Stimulated activated CD8-positive, alpha-beta memory T cell treated with anti-CD3 and anti-CD28 coated beads, Interleukin-7, amount 100 ng/mL, for 48 hours (primary cell): ENCODE measurements at regions not wholly inside any gene's neighbourhood (a gene's known extent, or its start where the extent isn't known, plus 50 kb on each side); places are given as distances from the start of the nearest gene placed in this dataset.

ENCODE experiments used
- DNase-seq, 2 donors: peaks; one replicate each; pipeline ENCODE4 v3.0.0-alpha.2; 2020; ENCODE audit warnings: low read depth in 1 of 2; ENCODE audit errors: extremely low read depth in 1 of 2

DNA sequence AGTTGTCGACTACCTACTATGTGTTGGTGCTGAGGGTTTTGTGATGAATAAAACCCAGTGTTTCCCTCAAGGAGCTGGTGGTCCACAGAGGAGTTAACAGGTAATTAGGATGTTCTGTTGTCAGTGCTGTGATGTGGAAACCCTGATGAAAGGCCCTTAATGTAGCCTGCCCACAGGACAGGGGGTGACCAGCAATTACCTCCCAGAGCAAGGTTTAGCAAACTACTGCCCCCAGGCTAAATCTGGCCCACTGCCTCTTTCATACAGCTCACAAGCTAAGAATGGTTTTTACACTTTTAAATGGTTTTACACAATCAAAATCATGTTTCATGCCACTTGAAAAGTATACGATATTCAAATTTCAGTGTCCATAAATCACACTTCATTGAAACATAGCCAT is 536.2 kb downstream of the MIAT start:
- DNase-seq, result no peak

DNA sequence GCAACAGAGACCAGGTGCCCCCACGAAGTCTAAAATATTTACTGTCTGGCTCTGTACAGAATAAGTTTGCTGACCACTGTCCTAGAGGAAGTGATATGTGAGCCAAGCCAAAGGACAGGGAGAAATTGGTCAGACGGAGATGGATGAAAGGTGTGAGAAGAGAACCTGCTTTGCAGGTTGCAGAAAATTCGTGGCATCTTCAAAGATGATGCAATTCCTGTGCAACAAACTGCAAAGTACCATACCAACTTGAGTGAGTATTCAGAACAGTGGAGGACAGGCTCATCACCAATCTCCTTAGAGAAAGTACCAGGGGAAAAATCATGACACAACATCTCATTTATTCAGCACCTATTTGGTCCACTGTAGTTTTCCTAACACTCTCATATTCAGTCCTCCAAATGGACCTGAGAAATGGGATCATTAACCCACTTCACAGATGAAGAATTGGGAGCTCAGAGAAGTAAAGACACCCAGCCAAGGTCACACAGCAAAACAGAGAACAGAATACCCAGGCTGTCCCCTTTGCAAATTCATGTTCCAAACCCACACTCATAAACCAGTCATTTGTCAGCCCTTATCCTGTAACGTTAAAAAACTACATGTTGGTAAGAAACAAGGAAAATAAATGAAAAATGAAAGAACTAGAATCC is 536.8 kb downstream of the MIAT start:
- no peak for DNase-seq

DNA sequence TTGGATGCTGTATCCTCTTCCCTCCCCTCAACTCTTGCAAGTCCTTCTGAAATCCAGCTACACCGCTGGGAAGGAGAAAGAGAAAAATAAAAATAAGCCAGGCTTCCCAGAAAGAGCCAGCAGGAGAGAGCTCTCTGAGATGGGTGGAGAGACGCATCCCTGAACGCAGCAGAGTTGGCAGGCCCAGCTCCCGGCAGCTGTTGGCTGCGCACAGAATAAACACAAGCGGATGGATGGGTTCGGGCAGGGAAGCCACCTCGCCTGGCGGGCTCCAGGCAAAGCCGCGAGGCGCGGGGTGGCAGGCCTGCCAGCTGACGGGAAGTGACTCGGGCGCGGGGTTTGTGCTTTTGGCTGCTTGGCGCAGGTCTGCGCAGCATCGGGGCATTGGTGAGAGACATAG is 537.7 kb downstream of the MIAT start:
- DNase-seq, result no peak

DNA sequence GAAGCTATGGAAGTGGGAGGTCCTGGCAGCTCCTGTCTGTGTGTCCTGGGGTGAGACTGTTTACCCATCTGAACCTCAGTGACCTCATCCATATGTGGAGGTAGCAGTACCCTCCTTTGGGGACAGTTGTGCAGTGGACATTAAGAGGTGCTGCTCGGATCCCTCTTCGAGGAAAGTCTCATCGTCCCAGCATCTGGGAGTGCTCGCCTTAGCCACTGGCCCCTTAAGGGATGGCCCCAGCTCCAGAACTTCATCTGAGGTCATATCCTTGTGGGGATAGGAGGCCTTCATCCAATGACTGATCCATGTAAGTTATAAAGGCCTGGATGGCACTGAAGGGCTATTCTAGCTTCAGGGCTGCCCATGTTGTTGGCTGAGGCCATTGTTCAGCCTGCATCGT is 538.1 kb downstream of the MIAT start:
- no peak for DNase-seq

GRCh38 chr22:27196606-27197005 is 539.2 kb downstream of the MIAT start:
- no peak for DNase-seq

- no peak for DNase-seq
Measured at GRCh38 chr22:27197052-27197451, 539.7 kb downstream of the MIAT start.

DNA sequence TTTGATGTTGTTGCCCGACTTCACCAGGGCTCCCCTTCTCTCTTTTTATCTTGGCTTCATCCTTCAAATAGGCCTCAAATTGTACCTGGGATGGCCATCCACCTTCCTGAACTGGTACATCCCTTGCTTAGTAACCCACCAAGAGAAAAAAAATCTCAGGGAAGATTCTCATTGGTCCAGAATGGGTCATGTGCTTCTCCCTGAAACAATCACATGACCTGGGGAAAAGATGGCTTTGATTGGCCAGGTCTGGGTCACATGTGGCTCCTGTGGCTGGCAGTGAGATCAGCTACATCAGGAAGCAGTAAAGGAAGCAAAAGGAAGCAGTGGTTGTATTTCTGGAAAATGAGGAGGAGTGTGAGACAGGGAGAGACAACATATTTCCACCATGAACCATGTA is 540.2 kb downstream of the MIAT start:
- no peak for DNase-seq

- DNase-seq, result no peak
Measured at GRCh38 chr22:27198518-27199035, 541.2 kb downstream of the MIAT start.

- no peak for DNase-seq
Measured at GRCh38 chr22:27199354-27199753, 542.0 kb downstream of the MIAT start.

DNA sequence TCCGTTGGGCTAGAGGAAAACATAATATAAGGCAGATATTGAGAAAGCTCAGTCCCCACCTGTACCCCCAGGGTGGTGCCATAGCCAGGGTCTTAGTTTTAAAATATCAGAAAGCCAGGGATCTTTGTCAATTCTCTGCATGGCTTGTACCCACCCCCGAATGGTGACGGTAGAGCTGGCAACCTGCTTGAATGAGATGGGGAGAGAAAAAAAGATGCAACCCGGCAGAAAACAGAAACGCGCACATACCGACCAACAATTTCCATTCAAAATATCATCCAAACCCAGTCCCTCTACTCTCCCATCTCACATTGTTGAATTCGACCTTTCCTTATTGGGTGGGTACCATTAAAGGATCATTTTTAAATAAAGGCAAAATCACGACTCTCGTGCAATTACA is 543.9 kb downstream of the MIAT start:
- DNase-seq, result no peak

- no peak for DNase-seq
Measured at GRCh38 chr22:27201741-27202140, 544.4 kb downstream of the MIAT start.

GRCh38 chr22:27203276-27203660 is 545.9 kb downstream of the MIAT start:
- DNase-seq, result no peak

DNA sequence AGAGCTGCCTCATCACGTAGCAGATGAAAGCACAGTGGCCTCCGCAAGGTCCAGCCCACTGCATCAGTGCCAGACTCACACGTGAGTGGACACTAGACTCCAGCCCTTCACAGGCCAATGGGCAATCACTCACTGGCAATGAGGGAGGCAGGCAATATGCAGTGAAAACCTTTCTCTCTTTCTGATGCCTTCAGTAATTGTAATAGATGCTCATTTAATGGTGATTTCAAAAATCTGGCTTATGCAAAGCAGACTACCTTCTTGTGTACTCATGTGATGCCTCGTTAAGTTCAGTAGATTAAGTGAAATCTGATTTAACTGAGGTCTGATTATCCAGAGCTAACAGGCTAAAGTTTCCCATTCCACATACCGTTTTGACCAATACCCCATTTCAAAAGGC is 546.9 kb downstream of the MIAT start:
- DNase-seq, result no peak

- DNase-seq, result no peak
Measured at GRCh38 chr22:27204817-27205216, 547.4 kb downstream of the MIAT start.

- no peak for DNase-seq
Measured at GRCh38 chr22:27205492-27206373, 548.3 kb downstream of the MIAT start.

- no peak for DNase-seq
Measured at GRCh38 chr22:27206374-27207133, 549.2 kb downstream of the MIAT start.

GRCh38 chr22:27207266-27207665 is 549.9 kb downstream of the MIAT start:
- no peak for DNase-seq

GRCh38 chr22:27207907-27208306 is 550.5 kb downstream of the MIAT start:
- no peak for DNase-seq

GRCh38 chr22:27210111-27210730 is 552.8 kb downstream of the MIAT start:
- no peak for DNase-seq

DNA sequence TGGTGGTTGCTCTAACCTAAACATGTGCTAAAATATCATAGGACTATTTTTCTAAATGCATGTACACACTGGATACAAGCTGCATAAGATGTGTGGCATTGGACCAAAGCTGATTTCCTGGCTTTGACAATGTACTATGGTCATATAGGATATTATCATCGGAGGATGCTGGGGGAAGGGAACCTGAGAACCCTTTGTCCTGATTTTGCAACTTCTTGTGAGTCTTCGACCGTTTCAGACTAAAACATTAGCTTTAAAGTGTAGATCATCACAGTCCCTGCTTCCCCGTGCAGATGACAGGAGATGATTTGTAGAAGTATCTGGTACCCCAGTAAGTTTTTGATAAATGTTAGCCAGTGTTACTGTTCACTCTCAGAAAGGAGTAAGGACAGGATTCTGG is 554.7 kb downstream of the MIAT start:
- DNase-seq, result no peak

GRCh38 chr22:27212617-27213177 is 555.3 kb downstream of the MIAT start:
- no peak for DNase-seq
